HCT116 (cell line): ENCODE measurements at regions not wholly inside any gene's neighbourhood (a gene's known extent, or its start where the extent isn't known, plus 50 kb on each side); places are given as distances from the start of the nearest gene placed in this dataset.

Experiments
- EZH2 ChIP-seq: fragments of 200-600 bp; sonication (generic); IDR thresholded peaks from 2 replicates; pipeline ENCODE4 v1.6.1; 2017; ENCODE audit warnings: antibody characterized with exemption, mixed run types
- JUND ChIP-seq: IDR thresholded peaks from 2 replicates; pipeline ENCODE4 v1.6.1; 2012
- POLR2A ChIP-seq: IDR thresholded peaks from 2 replicates; pipeline ENCODE4 v1.7.0; 2011; ENCODE audit warnings: borderline replicate concordance; ENCODE audit not compliant: insufficient read depth, insufficient read length; ENCODE audit errors: extremely low read depth
- POLR2AphosphoS5 ChIP-seq: IDR thresholded peaks from 2 replicates; pipeline ENCODE4 v1.6.1; 2011; ENCODE audit warnings: mild to moderate bottlenecking, low read depth, low read length, moderate library complexity
- SIN3A ChIP-seq: IDR thresholded peaks from 2 replicates; pipeline ENCODE4 v1.6.1; 2012; ENCODE audit warnings: low read depth
- SP1 ChIP-seq: IDR thresholded peaks from 2 replicates; pipeline ENCODE4 v1.6.1; 2012; ENCODE audit warnings: low read depth
- ZNF274 ChIP-seq: fragments of 200-500 bp; sonication (Bioruptor generic); IDR thresholded peaks from 2 replicates; pipeline ENCODE4 v1.6.1; 2014; ENCODE audit warnings: mild to moderate bottlenecking, low read depth, low read length, inconsistent platforms
- TF ChIP-seq, protein P1 (sequence below), 3 experiments: fragments of 200-600 bp in 1 of 3; sonication (generic) in 1 of 3; IDR thresholded peaks in 2 of 3; conservative IDR thresholded peaks in 1 of 3; 2 replicates each; pipeline ENCODE4 v1.5.1; 2012 to 2017; ENCODE audit warnings: low read depth in 2 of 3, low read length in 2 of 3, antibody characterized with exemption in 1 of 3, borderline replicate concordance in 1 of 3, control low read depth in 1 of 3, mild to moderate bottlenecking in 1 of 3, mixed read lengths in 1 of 3, mixed run types in 1 of 3, moderate library complexity in 1 of 3; ENCODE audit not compliant: insufficient read depth in 1 of 3

- no peak for TF ChIP-seq SIN3A
- no peak for TF ChIP-seq POLR2A
- TF ChIP-seq SP1, result no peak
- TF ChIP-seq, protein P1, sequence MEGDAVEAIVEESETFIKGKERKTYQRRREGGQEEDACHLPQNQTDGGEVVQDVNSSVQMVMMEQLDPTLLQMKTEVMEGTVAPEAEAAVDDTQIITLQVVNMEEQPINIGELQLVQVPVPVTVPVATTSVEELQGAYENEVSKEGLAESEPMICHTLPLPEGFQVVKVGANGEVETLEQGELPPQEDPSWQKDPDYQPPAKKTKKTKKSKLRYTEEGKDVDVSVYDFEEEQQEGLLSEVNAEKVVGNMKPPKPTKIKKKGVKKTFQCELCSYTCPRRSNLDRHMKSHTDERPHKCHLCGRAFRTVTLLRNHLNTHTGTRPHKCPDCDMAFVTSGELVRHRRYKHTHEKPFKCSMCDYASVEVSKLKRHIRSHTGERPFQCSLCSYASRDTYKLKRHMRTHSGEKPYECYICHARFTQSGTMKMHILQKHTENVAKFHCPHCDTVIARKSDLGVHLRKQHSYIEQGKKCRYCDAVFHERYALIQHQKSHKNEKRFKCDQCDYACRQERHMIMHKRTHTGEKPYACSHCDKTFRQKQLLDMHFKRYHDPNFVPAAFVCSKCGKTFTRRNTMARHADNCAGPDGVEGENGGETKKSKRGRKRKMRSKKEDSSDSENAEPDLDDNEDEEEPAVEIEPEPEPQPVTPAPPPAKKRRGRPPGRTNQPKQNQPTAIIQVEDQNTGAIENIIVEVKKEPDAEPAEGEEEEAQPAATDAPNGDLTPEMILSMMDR (IDR thresholded peaks at IDR 0.05 in 2 of 3, conservative IDR thresholded peaks at IDR 0.05 in 1 of 3; ENCODE audit: borderline replicate concordance in 1 of 3, insufficient read depth in 1 of 3, low read depth in 2 of 3, low read length in 2 of 3), result no peak
- no peak for TF ChIP-seq POLR2AphosphoS5
- TF ChIP-seq JUND, result no peak
- no peak for TF ChIP-seq ZNF274
- TF ChIP-seq EZH2, result no peak
These were observed 533.3 kb upstream of the CDH9 start for GRCh38 chr5:27571681-27572080.
